H9 (cell line): ENCODE measurements at regions not wholly inside any gene's neighbourhood (a gene's known extent, or its start where the extent isn't known, plus 50 kb on each side); places are given as distances from the start of the nearest gene placed in this dataset.

Experiments
- DNase-seq: peaks from one replicate; pipeline ENCODE4 v3.0.0-alpha.2; 2017
- H2AFZ ChIP-seq: one replicate; pipeline ENCODE4 v1.6.1; 2013; ENCODE audit warnings: mild to moderate bottlenecking, low read length, control low read depth, moderate library complexity
- H2AK5ac ChIP-seq: 2 replicates; pipeline ENCODE4 v1.6.1; 2013; ENCODE audit warnings: low read length, control low read depth, mixed read lengths; ENCODE audit not compliant: insufficient read length
- H2BK120ac ChIP-seq: one replicate; pipeline ENCODE4 v1.6.1; 2013; ENCODE audit warnings: low read depth, mild to moderate bottlenecking, low read length, control low read depth, inconsistent platforms; ENCODE audit not compliant: poor library complexity, severe bottlenecking
- H2BK12ac ChIP-seq: 2 replicates; pipeline ENCODE4 v1.6.1; 2013; ENCODE audit warnings: low read length, control low read depth, mixed read lengths, low read depth; ENCODE audit not compliant: insufficient read length
- H2BK15ac ChIP-seq: 2 replicates; pipeline ENCODE4 v1.6.1; 2013; ENCODE audit warnings: low read depth, low read length, control low read depth
- H2BK20ac ChIP-seq: one replicate; pipeline ENCODE4 v1.6.1; 2013; ENCODE audit warnings: low read depth, mild to moderate bottlenecking, low read length, control low read depth, inconsistent platforms; ENCODE audit not compliant: poor library complexity, severe bottlenecking
- H2BK5ac ChIP-seq: 2 replicates; pipeline ENCODE4 v1.6.1; 2013; ENCODE audit warnings: low read length, control low read depth, mixed read lengths; ENCODE audit not compliant: insufficient read length
- H3K14ac ChIP-seq: 2 replicates; pipeline ENCODE4 v1.6.1; 2013; ENCODE audit warnings: low read length, control low read depth; ENCODE audit not compliant: insufficient read depth
- H3K18ac ChIP-seq: 2 replicates; pipeline ENCODE4 v1.6.1; 2013; ENCODE audit warnings: low read depth, mild to moderate bottlenecking, mixed read lengths, low read length, control low read depth; ENCODE audit not compliant: insufficient read length
- H3K23ac ChIP-seq: 2 replicates; pipeline ENCODE4 v1.6.1; 2013; ENCODE audit warnings: low read length, control low read depth, mixed read lengths, low read depth; ENCODE audit not compliant: insufficient read length
- H3K23me2 ChIP-seq: 2 replicates; pipeline ENCODE4 v1.6.1; 2013; ENCODE audit warnings: low read depth, mild to moderate bottlenecking, mixed read lengths, low read length, control low read depth; ENCODE audit not compliant: insufficient read length, poor library complexity, severe bottlenecking
- H3K27ac ChIP-seq: 2 replicates; pipeline ENCODE4 v1.5.1; 2013; ENCODE audit warnings: low read length, control low read depth, mixed read lengths, low read depth; ENCODE audit not compliant: insufficient read length
- H3K27me3 ChIP-seq: 2 replicates; pipeline ENCODE4 v1.6.1; 2013; ENCODE audit warnings: low read length, control low read depth, inconsistent platforms; ENCODE audit not compliant: insufficient read depth
- H3K4ac ChIP-seq: 2 replicates; pipeline ENCODE4 v1.6.1; 2013; ENCODE audit warnings: low read depth, mild to moderate bottlenecking, control low read depth, inconsistent platforms, low read length, moderate library complexity
- H3K4me1 ChIP-seq: 2 replicates; pipeline ENCODE4 v1.6.1; 2013; ENCODE audit warnings: low read length, control low read depth, inconsistent platforms; ENCODE audit not compliant: insufficient read depth
- H3K4me2 ChIP-seq: 2 replicates; pipeline ENCODE4 v1.6.1; 2013; ENCODE audit warnings: low read length, control low read depth, mixed read lengths; ENCODE audit not compliant: insufficient read length, insufficient read depth
- H3K56ac ChIP-seq: 2 replicates; pipeline ENCODE4 v1.6.1; 2013; ENCODE audit warnings: low read depth, mild to moderate bottlenecking, mixed read lengths, low read length, control low read depth; ENCODE audit not compliant: insufficient read length
- H3K79me1 ChIP-seq: 2 replicates; pipeline ENCODE4 v1.6.1; 2013; ENCODE audit warnings: low read depth, mild to moderate bottlenecking, moderate library complexity, low read length, control low read depth, inconsistent platforms; ENCODE audit not compliant: insufficient read depth, poor library complexity, severe bottlenecking
- H3K79me2 ChIP-seq: 2 replicates; pipeline ENCODE4 v1.6.1; 2013; ENCODE audit warnings: low read length, control low read depth, inconsistent platforms; ENCODE audit not compliant: insufficient read depth
- H3K9ac ChIP-seq: 2 replicates; pipeline ENCODE4 v1.6.1; 2013; ENCODE audit warnings: low read length, control low read depth, mixed read lengths; ENCODE audit not compliant: insufficient read length; ENCODE audit errors: extremely low read depth
- H3K9me3 ChIP-seq: one replicate; pipeline ENCODE4 v1.6.1; 2013; ENCODE audit warnings: low read depth, low read length, inconsistent platforms; ENCODE audit not compliant: control insufficient read depth
- H3T11ph ChIP-seq: one replicate; pipeline ENCODE4 v1.6.1; 2013; ENCODE audit warnings: mild to moderate bottlenecking, low read length, control low read depth, inconsistent platforms
- H4K20me1 ChIP-seq: one replicate; pipeline ENCODE4 v1.6.1; 2013; ENCODE audit not compliant: control insufficient read depth, insufficient read length, insufficient read depth
- H4K5ac ChIP-seq: 2 replicates; pipeline ENCODE4 v1.6.1; 2013; ENCODE audit warnings: low read depth, mild to moderate bottlenecking, mixed read lengths, low read length, control low read depth; ENCODE audit not compliant: insufficient read length
- H4K8ac ChIP-seq: replicated peaks from 2 replicates; pipeline ENCODE4 v1.6.1; 2013; ENCODE audit warnings: low read length, control low read depth, mixed read lengths, low read depth; ENCODE audit not compliant: insufficient read length
- H4K91ac ChIP-seq: 2 replicates; pipeline ENCODE4 v1.6.1; 2013; ENCODE audit warnings: low read depth, mild to moderate bottlenecking, moderate library complexity, mixed read lengths, low read length, control low read depth; ENCODE audit not compliant: insufficient read length
- H3K27ac Mint-ChIP-seq, 3 experiments: 2 replicates in 2 of 3; 3 replicates in 1 of 3; pipeline ENCODE4 v1.8.0; 2020 to 2021; ENCODE audit warnings: mixed read lengths in 3 of 3, mild to moderate bottlenecking in 1 of 3, moderate library complexity in 1 of 3
- H3K27me3 Mint-ChIP-seq: 2 replicates; pipeline ENCODE4 v1.8.0; 2021; ENCODE audit warnings: low read depth, mild to moderate bottlenecking, moderate library complexity, mixed read lengths
- H3K36me3 Mint-ChIP-seq, 3 experiments: 2 replicates in 2 of 3; 3 replicates in 1 of 3; pipeline ENCODE4 v1.8.0; 2020 to 2021; ENCODE audit warnings: low read depth in 3 of 3, mixed read lengths in 3 of 3; ENCODE audit not compliant: insufficient read depth in 1 of 3
- H3K4me1 Mint-ChIP-seq, 2 experiments: 2 replicates each; pipeline ENCODE4 v1.8.0; 2020; ENCODE audit warnings: mixed read lengths in 2 of 2
- H3K4me3 Mint-ChIP-seq, 2 experiments: 2 replicates in 1 of 2; 3 replicates in 1 of 2; pipeline ENCODE4 v1.8.0; 2020 to 2021; ENCODE audit warnings: mild to moderate bottlenecking in 2 of 2, mixed read lengths in 2 of 2, moderate library complexity in 1 of 2
- H3K9me3 Mint-ChIP-seq, 2 experiments: 2 replicates in 1 of 2; 3 replicates in 1 of 2; pipeline ENCODE4 v1.8.0; 2020; ENCODE audit warnings: mild to moderate bottlenecking in 2 of 2, mixed read lengths in 2 of 2, moderate library complexity in 1 of 2
- CTCF ChIP-seq: fragments of 200-600 bp; sonication (generic); conservative IDR thresholded peaks from 3 replicates; pipeline ENCODE4 v1.8.0; 2021; ENCODE audit warnings: antibody characterized with exemption, mild to moderate bottlenecking
- WGBS: extraction: QIAGEN DNeasy Blood & Tissue Kit; methylation state at CpG from one replicate; pipeline ENCODE4 v1.1.7; 2013; ENCODE audit warnings: missing lambda C conversion rate, low lambda C conversion rate, mixed read lengths; ENCODE audit not compliant: insufficient read length; ENCODE audit errors: extremely low coverage; 5-methylcytosine and 5-hydroxymethylcytosine counted together

GRCh38 chr14:22508150-22508457, 80.9 kb downstream of the DAD1 start:
- Histone ChIP-seq H4K20me1 (no peaks in the 10 kb centered on the region), H3K23me2 (no peaks in the 10 kb centered on the region), H2AFZ (no peak overlapping the region), H2BK5ac (no peak overlapping the region), H3K4me1 (no peaks in the 10 kb centered on the region; the same call in 1 of the 2 replicates), H3K27me3 (no peaks in the 10 kb centered on the region), H3K9ac (no peak overlapping the region), H3T11ph (no peak overlapping the region), H3K4ac (no peak overlapping the region), H3K56ac (no peak overlapping the region), H2BK12ac (no peak overlapping the region), H2BK120ac (no peak overlapping the region), H4K5ac (no peak overlapping the region), H3K18ac (no peak overlapping the region), H4K8ac (no peak overlapping the region), H2AK5ac (no peak overlapping the region), H3K23ac (no peak overlapping the region), H4K91ac (no peak overlapping the region), H3K14ac (no peak overlapping the region), H3K27ac (no peak overlapping the region), H2BK15ac (no peak overlapping the region), H3K79me2 (no peaks in the 10 kb centered on the region), H2BK20ac (no peak overlapping the region), H3K79me1 (no peaks in the 10 kb centered on the region), H3K4me2 (no peak overlapping the region), H3K9me3 (no peaks in the 10 kb centered on the region)
- no peak overlapping the region for H3K4me3 Mint-ChIP-seq
- WGBS = no CpG with 5 or more reads among the region's 2 CpGs
- H3K36me3 Mint-ChIP-seq = no peaks in the 10 kb centered on the region
- TF ChIP-seq CTCF = no peak
- H3K9me3 Mint-ChIP-seq = no peaks in the 10 kb centered on the region
- H3K4me1 Mint-ChIP-seq = peaks cover 20 to 29% of the 10 kb centered on the region in 2 experiments
- no peak overlapping the region for H3K27ac Mint-ChIP-seq
- DNase-seq = no peak
- H3K27me3 Mint-ChIP-seq = no peaks in the 10 kb centered on the region; the same call in 1 of the 2 replicates
